Epithelial cell of esophagus (primary cell): ENCODE measurements at regions not wholly inside any gene's neighbourhood (a gene's known extent, or its start where the extent isn't known, plus 50 kb on each side); places are given as distances from the start of the nearest gene placed in this dataset.

Experiments
- DNase-seq: peaks from one replicate; pipeline ENCODE4 v3.0.0; 2010; ENCODE audit warnings: low read depth
- H3K4me3 ChIP-seq: 2 replicates; pipeline ENCODE4 v1.5.1; 2011; ENCODE audit warnings: mild to moderate bottlenecking, low read length, control low read depth
- TF ChIP-seq, protein P1 (sequence below): IDR thresholded peaks from 2 replicates; pipeline ENCODE4 v1.5.1; 2011; ENCODE audit warnings: low read depth, mild to moderate bottlenecking, low read length, control low read depth, inconsistent platforms; ENCODE audit not compliant: insufficient read depth; ENCODE audit errors: missing control alignments

DNA sequence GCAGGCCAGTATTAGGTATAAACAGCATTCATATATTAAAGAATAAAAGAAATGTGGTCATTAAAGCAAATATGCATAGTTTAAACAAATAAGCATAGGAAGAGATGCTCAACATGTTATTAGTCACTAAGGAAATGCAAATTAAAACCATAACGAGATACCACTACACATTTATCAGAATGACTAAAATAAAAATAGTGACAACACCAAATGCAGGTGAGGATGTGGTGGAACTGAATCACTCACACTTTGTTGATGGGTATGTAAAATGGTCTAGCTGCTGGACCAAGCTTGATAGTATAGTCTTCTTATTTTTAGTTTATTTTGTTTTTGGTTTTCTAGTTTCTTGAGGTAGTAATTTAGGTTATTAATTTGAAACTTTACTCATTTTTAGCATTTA lies 242.9 kb downstream of the HGF start:
- TF ChIP-seq, protein P1, sequence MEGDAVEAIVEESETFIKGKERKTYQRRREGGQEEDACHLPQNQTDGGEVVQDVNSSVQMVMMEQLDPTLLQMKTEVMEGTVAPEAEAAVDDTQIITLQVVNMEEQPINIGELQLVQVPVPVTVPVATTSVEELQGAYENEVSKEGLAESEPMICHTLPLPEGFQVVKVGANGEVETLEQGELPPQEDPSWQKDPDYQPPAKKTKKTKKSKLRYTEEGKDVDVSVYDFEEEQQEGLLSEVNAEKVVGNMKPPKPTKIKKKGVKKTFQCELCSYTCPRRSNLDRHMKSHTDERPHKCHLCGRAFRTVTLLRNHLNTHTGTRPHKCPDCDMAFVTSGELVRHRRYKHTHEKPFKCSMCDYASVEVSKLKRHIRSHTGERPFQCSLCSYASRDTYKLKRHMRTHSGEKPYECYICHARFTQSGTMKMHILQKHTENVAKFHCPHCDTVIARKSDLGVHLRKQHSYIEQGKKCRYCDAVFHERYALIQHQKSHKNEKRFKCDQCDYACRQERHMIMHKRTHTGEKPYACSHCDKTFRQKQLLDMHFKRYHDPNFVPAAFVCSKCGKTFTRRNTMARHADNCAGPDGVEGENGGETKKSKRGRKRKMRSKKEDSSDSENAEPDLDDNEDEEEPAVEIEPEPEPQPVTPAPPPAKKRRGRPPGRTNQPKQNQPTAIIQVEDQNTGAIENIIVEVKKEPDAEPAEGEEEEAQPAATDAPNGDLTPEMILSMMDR: no peak
- DNase-seq: no peak
- H3K4me3 ChIP-seq: no peak overlapping the region

DNA sequence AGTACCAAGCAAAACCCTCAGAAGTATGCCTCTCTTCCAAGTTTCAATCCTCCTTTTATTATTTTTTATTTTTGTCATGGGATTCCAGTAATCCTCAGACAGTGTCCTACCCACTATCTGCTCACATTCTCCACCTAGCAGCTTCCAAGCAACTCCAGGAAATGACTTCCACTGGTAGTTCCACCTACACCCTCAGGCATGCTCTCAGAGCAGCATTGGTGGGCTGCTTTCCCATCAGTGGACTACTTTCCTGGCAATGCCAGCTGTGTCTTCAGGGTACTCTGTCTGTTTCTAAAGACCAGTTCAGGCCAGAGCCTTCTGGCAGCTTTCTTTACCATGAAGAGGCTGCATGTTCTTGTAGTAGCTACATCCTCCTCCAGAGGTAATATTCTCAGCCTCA lies 244.0 kb downstream of the HGF start:
- TF ChIP-seq, protein P1: no peak
- DNase-seq: no peak
- no peak overlapping the region for H3K4me3 ChIP-seq

DNA sequence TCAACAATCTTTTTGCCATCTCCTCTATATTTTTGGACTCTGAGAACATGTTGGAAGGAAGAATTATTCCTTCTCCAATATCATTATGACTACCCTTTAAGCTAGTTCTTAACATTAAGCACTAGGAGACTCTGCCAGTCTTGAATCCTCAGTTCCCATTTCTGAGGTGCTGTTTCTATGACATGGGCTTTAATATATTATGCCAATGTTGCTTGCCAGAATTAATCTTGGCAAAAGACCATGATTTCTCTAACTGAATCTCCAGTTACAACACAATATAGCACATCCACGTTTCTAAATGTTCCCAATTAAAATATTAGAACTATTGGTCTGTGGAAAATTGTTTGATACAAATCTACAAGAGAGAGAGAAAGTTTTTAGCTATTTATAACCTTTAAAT lies 250.0 kb downstream of the HGF start:
- TF ChIP-seq, protein P1: no peak
- no peak overlapping the region for H3K4me3 ChIP-seq
- DNase-seq: no peak

DNA sequence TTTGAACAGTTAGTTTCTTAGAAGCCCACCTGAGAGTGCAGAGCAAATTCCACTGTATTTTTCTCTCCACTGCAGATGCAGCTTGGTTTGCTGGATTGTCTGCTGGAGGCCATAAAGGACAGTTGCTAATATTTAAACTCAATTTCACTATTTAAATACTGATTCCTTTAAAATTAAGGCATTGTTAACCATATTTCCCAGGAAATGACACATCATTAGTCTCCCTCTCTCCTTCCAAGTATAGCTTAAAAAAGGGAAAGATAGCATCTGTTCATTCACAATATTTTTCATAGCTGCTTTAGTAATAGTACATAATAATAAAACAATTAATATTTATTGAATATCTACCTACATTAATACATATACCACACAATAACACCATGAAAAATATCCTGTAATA lies 252.9 kb downstream of the HGF start:
- no peak for DNase-seq
- TF ChIP-seq, protein P1: no peak
- H3K4me3 ChIP-seq: no peak overlapping the region

DNA sequence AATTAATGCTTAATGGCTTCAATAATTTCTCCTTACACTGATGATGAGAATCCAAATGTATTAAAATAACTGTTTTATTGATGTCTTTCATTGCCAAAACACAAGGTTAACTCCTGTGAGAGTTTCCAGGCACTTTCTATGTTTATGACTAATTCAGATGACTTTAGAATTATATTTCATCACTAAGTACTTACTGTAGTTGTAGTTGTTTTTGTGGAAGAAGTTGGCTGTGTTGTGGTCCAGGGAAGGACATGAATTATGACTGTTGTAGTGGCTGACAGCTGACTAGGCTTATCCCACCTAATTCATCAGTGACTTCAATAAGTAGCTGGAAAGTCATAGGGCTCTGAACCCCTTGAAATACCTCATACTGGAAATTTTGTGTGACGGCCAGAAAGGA lies 254.8 kb downstream of the HGF start:
- TF ChIP-seq, protein P1: no peak
- no peak for DNase-seq
- H3K4me3 ChIP-seq: no peak overlapping the region

DNA sequence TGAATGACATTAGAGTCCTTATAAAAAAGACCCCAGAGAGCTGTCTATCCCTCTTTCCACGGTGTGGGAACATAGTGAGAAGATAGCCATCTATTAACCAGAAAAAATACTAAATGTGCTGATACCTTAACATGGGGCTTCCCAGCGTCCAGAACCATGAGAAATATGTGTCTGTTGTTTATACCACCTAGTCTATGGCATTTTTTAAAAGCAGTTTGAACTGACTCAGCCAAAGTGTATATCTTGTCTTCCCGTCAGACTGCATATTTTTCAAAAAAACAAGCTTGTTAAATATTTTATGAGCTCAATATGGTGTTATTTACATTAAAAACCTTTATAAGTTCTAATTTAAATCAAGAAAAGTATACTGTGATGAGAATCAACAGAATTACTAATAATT lies 255.3 kb downstream of the HGF start:
- no peak for DNase-seq
- no peak overlapping the region for H3K4me3 ChIP-seq
- TF ChIP-seq, protein P1: no peak

DNA sequence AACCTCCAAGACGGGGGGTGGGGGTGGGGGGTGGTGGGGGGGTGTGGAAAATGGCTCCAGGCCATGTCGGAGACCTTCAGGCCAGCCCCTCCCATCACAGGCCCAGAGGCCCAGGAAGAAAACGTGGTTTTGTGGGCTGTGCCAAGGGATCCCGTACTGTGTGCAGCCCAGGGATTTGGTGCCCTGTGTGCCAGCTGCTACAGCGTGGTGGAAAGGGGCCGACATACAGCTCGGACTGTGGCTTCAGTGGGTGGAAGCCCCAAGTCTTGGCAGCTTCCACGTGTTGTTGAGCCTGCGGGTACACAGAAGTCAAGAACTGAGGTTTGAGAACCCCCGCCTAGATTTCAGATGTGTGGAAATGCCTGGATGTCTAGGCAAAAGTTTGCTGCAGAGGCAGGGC lies 259.7 kb downstream of the HGF start:
- no peak for DNase-seq
- no peak overlapping the region for H3K4me3 ChIP-seq
- TF ChIP-seq, protein P1: no peak
